ENCODE measurements at regions not wholly inside any gene's neighbourhood (a gene's known extent, or its start where the extent isn't known, plus 50 kb on each side); places are given as distances from the start of the nearest gene placed in this dataset.

DNA sequence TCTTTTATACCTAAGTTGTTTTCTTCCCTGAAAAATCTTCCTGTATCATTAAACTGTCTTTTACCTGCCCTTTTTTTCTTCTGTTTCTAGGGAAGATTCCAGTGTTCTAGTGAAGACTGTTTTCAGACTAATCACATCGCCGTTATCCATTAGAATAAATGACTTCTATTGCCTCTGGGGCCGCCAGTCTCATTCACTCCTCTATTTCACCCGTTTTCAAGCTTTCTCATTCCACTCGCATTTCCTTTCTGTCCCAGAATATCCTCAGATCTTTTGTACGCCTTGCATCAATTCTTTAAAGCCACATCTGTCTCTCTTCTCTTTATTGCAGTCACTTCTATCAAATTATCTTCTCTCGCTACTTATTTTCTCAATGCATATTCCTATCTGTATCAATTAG is 1035.6 kb upstream of the MIR17HG start:
- Histone ChIP-seq H3K27me3 (ENCODE audit: insufficient read depth, low read length) (no peaks in the 10 kb centered on the region), H3K4me2 (ENCODE audit: low read length) (no peak overlapping the region), H3K79me2 (ENCODE audit: insufficient read depth, low read length) (no peaks in the 10 kb centered on the region), H2AFZ (ENCODE audit: low read depth, low read length, poor library complexity, severe bottlenecking) (no peak overlapping the region), H3K9me2 (ENCODE audit: insufficient read depth) (no peaks in the 10 kb centered on the region), H3K27ac (ENCODE audit: low read depth, low read length) (no peak overlapping the region), H4K20me1 (ENCODE audit: insufficient read depth) (no peaks in the 10 kb centered on the region), H3K9me3 (ENCODE audit: control insufficient read depth in 1 of 2, insufficient read depth in 1 of 2, low read depth in 1 of 2, low read length in 2 of 2) (no peaks in the 10 kb centered on the region; a peak in 1 of 4 replicates), H3K4me1 (ENCODE audit: control insufficient read depth in 1 of 2, insufficient read depth in 2 of 2, low read length in 2 of 2) (no peaks in the 10 kb centered on the region), H3K9ac (ENCODE audit: low read length) (no peak overlapping the region), H3K36me3 (ENCODE audit: control insufficient read depth in 1 of 2, insufficient read depth in 2 of 2, low read length in 2 of 2) (no peaks in the 10 kb centered on the region), H3K4me3 (replicated peaks in 1 of 2; ENCODE audit: low read depth in 1 of 2, low read length in 2 of 2) (no peak overlapping the region)
- ATAC-seq (no peak), DNase-seq (ENCODE audit: low read depth, low spot score) (no peak)
- POLR2A ChIA-PET = no interaction called here
- RAD21 ChIA-PET (ENCODE audit: low non-redundant PET in 1 of 2, low total read pairs in 2 of 2, uncharacterized antibody in 2 of 2, unreplicated experiment in 2 of 2) = no interaction called here
- no peak for TF ChIP-seq SIN3A (IDR thresholded peaks at IDR 0.05; ENCODE audit: low read depth)
- TF ChIP-seq, protein P1, sequence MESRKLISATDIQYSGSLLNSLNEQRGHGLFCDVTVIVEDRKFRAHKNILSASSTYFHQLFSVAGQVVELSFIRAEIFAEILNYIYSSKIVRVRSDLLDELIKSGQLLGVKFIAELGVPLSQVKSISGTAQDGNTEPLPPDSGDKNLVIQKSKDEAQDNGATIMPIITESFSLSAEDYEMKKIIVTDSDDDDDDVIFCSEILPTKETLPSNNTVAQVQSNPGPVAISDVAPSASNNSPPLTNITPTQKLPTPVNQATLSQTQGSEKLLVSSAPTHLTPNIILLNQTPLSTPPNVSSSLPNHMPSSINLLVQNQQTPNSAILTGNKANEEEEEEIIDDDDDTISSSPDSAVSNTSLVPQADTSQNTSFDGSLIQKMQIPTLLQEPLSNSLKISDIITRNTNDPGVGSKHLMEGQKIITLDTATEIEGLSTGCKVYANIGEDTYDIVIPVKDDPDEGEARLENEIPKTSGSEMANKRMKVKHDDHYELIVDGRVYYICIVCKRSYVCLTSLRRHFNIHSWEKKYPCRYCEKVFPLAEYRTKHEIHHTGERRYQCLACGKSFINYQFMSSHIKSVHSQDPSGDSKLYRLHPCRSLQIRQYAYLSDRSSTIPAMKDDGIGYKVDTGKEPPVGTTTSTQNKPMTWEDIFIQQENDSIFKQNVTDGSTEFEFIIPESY (IDR thresholded peaks at IDR 0.05; ENCODE audit: extremely low read depth, insufficient replicate concordance, low read length) = no peak
- BruUV-seq (replicated peaks) = no TSS peak
- intact Hi-C loops (cut with micrococcal nuclease) = no loop called here
- CTCF ChIA-PET = no interaction called here

DNA sequence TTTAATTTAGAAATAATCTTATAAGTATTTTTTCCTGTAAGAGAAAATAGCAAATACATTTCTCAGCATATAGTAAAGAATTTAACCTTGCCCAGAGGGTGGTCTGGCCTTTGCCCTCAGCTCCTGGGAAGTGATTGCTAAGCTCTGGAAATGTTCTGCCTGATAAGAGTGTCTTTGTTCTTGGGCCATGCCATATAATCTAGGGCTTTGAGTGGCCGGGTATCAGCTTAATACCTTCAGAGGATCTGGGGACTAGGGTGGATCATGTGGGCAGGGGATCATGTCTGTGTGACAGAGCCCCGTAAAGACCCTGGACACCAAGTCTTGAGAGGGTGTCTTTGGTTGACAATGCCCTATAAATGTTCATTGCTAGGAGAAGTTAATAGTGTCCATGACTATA is 1032.4 kb upstream of the MIR17HG start:
- no peaks in the 10 kb centered on the region for H3K36me3 ChIP-seq (ENCODE audit: control insufficient read depth in 1 of 2, insufficient read depth in 2 of 2, low read length in 2 of 2)
- H3K27me3 ChIP-seq (ENCODE audit: insufficient read depth, low read length) = no peaks in the 10 kb centered on the region
- ATAC-seq = no peak
- no peaks in the 10 kb centered on the region for H3K79me2 ChIP-seq (ENCODE audit: insufficient read depth, low read length)
- no TSS peak for BruUV-seq (replicated peaks)
- CTCF ChIA-PET = no interaction called here
- intact Hi-C loops (cut with micrococcal nuclease) = no loop called here
- no peak overlapping the region for H3K4me2 ChIP-seq (ENCODE audit: low read length)
- no peak overlapping the region for H3K4me3 ChIP-seq (replicated peaks in 1 of 2; ENCODE audit: low read depth in 1 of 2, low read length in 2 of 2)
- H2AFZ ChIP-seq (ENCODE audit: low read depth, low read length, poor library complexity, severe bottlenecking) = no peak overlapping the region
- TF ChIP-seq SRF (IDR thresholded peaks at IDR 0.05; ENCODE audit: low read depth) (no peak), EZH2phosphoT487 (IDR thresholded peaks at IDR 0.05; ENCODE audit: borderline replicate concordance) (no peak), JUND (IDR thresholded peaks at IDR 0.05) (no peak), SP1 (IDR thresholded peaks at IDR 0.05; ENCODE audit: low read depth) (no peak), CBX3 (IDR thresholded peaks at IDR 0.05; ENCODE audit: low read depth) (no peak), EZH2 (IDR thresholded peaks at IDR 0.05) (no peak), TCF7L2 (IDR thresholded peaks at IDR 0.05; ENCODE audit: borderline replicate concordance, extremely low read depth, insufficient read depth, insufficient read length) (no peak), POLR2AphosphoS5 (IDR thresholded peaks at IDR 0.05; ENCODE audit: low read depth, low read length) (no peak), ZNF274 (IDR thresholded peaks at IDR 0.05; ENCODE audit: low read depth, low read length) (no peak), CEBPB (IDR thresholded peaks at IDR 0.05; ENCODE audit: low read depth) (no peak), POLR2A (IDR thresholded peaks at IDR 0.05; ENCODE audit: borderline replicate concordance, extremely low read depth, insufficient read depth, insufficient read length) (no peak), EGR1 (IDR thresholded peaks at IDR 0.05; ENCODE audit: low read depth) (no peak), ELF1 (IDR thresholded peaks at IDR 0.05; ENCODE audit: borderline replicate concordance, low read depth) (no peak)
- TF ChIP-seq, protein P2, sequence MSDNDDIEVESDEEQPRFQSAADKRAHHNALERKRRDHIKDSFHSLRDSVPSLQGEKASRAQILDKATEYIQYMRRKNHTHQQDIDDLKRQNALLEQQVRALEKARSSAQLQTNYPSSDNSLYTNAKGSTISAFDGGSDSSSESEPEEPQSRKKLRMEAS (IDR thresholded peaks at IDR 0.05) = no peak
- TF ChIP-seq, protein P3, sequence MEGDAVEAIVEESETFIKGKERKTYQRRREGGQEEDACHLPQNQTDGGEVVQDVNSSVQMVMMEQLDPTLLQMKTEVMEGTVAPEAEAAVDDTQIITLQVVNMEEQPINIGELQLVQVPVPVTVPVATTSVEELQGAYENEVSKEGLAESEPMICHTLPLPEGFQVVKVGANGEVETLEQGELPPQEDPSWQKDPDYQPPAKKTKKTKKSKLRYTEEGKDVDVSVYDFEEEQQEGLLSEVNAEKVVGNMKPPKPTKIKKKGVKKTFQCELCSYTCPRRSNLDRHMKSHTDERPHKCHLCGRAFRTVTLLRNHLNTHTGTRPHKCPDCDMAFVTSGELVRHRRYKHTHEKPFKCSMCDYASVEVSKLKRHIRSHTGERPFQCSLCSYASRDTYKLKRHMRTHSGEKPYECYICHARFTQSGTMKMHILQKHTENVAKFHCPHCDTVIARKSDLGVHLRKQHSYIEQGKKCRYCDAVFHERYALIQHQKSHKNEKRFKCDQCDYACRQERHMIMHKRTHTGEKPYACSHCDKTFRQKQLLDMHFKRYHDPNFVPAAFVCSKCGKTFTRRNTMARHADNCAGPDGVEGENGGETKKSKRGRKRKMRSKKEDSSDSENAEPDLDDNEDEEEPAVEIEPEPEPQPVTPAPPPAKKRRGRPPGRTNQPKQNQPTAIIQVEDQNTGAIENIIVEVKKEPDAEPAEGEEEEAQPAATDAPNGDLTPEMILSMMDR (IDR thresholded peaks at IDR 0.05 in 2 of 3, conservative IDR thresholded peaks at IDR 0.05 in 1 of 3; ENCODE audit: borderline replicate concordance in 1 of 3, insufficient read depth in 1 of 3, low read depth in 2 of 3, low read length in 2 of 3) = no peak
- no peaks in the 10 kb centered on the region for H4K20me1 ChIP-seq (ENCODE audit: insufficient read depth)
- no peaks in the 10 kb centered on the region; a peak in 1 of 4 replicates for H3K9me3 ChIP-seq (ENCODE audit: control insufficient read depth in 1 of 2, insufficient read depth in 1 of 2, low read depth in 1 of 2, low read length in 2 of 2)
- H3K4me1 ChIP-seq (ENCODE audit: control insufficient read depth in 1 of 2, insufficient read depth in 2 of 2, low read length in 2 of 2) = no peaks in the 10 kb centered on the region
- H3K9ac ChIP-seq (ENCODE audit: low read length) = no peak overlapping the region
- no peak overlapping the region for H3K27ac ChIP-seq (ENCODE audit: low read depth, low read length)
- H3K9me2 ChIP-seq (ENCODE audit: insufficient read depth) = no peaks in the 10 kb centered on the region
- DNase-seq (ENCODE audit: low read depth, low spot score) = no peak
- RAD21 ChIA-PET (ENCODE audit: low non-redundant PET in 1 of 2, low total read pairs in 2 of 2, uncharacterized antibody in 2 of 2, unreplicated experiment in 2 of 2) = no interaction called here
- POLR2A ChIA-PET = no interaction called here

Data from HCT116 (cell line).